ENCODE measurements at regions not wholly inside any gene's neighbourhood (a gene's known extent, or its start where the extent isn't known, plus 50 kb on each side); places are given as distances from the start of the nearest gene placed in this dataset.
"Not testable (repeated sequence)": the region's sequence is repeated elsewhere in the genome, so short reads cannot be mapped to it uniquely, and the experiment has no call there.

- intact Hi-C loops (cut with micrococcal nuclease), result no loop called here
Observed at GRCh38 chr12:72995616-72996015, 723.4 kb downstream of the TRHDE start.

GRCh38 chr12:73001806-73002205 is 729.6 kb downstream of the TRHDE start:
- H3K4me1 ChIP-seq (ENCODE audit: control insufficient read depth in 2 of 2, insufficient read depth in 2 of 2, low read length in 2 of 2); ATAC-seq (ENCODE audit: low read depth); CTCF ChIA-PET; H3K9ac ChIP-seq (ENCODE audit: low read length); H4K20me1 ChIP-seq (ENCODE audit: control insufficient read depth, insufficient read depth, low read length, poor library complexity, severe bottlenecking); H3K27me3 Mint-ChIP-seq; H3K9me3 ChIP-seq (ENCODE audit: control extremely low read depth in 1 of 3, control insufficient read depth in 2 of 3, insufficient read depth in 1 of 3, low read length in 2 of 3); H3K27ac Mint-ChIP-seq; H3K9me3 Mint-ChIP-seq (ENCODE audit: insufficient read depth); H3K4me3 ChIP-seq (ENCODE audit: control extremely low read depth in 1 of 5, extremely low read depth in 1 of 5, insufficient read depth in 1 of 5, low read depth in 2 of 5, low read length in 4 of 5); H3K4me1 Mint-ChIP-seq; H3K4me2 ChIP-seq (replicated peaks; ENCODE audit: low read depth, low read length, poor library complexity, severe bottlenecking); H3K4me3 Mint-ChIP-seq; POLR2A ChIA-PET; H2AFZ ChIP-seq (ENCODE audit: insufficient read depth, low read depth, low read length, poor library complexity, severe bottlenecking); H3K27ac ChIP-seq (ENCODE audit: low read length in 2 of 2); intact Hi-C loops (cut with micrococcal nuclease); H3K36me3 ChIP-seq (replicated peaks in 1 of 2; ENCODE audit: control extremely low read depth in 1 of 2, control insufficient read depth in 1 of 2, extremely low read depth in 1 of 2, insufficient read depth in 2 of 2, low read length in 1 of 2); DNase-seq; H3K79me2 ChIP-seq (ENCODE audit: control insufficient read depth, insufficient read depth, low read length); H3K27me3 ChIP-seq (replicated peaks in 1 of 4; ENCODE audit: control extremely low read depth in 1 of 4, control insufficient read depth in 3 of 4, insufficient read depth in 4 of 4, low read length in 3 of 4): not testable (repeated sequence)
- WGBS (ENCODE audit: insufficient coverage), result 67% methylated on average over 3 of the region's 3 CpGs

More at GRCh38 chr12:72995616-72996015, 723.4 kb downstream of the TRHDE start:
- no peak for DNase-seq
- no peaks in the 10 kb centered on the region for H3K4me1 Mint-ChIP-seq
- no peak for TF ChIP-seq EZH2 (IDR thresholded peaks at IDR 0.05; ENCODE audit: borderline replicate concordance, insufficient read depth, low read depth, low read length, poor library complexity, severe bottlenecking)
- no peak for TF ChIP-seq CTCF (IDR thresholded peaks at IDR 0.05)
- peaks cover 9% of the 10 kb centered on the region for H3K9me3 Mint-ChIP-seq (ENCODE audit: insufficient read depth)
- H3K27ac ChIP-seq (ENCODE audit: low read length in 2 of 2), result no peak overlapping the region
- no peak overlapping the region for H3K9ac ChIP-seq (ENCODE audit: low read length)
- no peaks in the 10 kb centered on the region for H4K20me1 ChIP-seq (ENCODE audit: control insufficient read depth, insufficient read depth, low read length, poor library complexity, severe bottlenecking)
- no peaks in the 10 kb centered on the region for H3K36me3 ChIP-seq (replicated peaks in 1 of 2; ENCODE audit: control extremely low read depth in 1 of 2, control insufficient read depth in 1 of 2, extremely low read depth in 1 of 2, insufficient read depth in 2 of 2, low read length in 1 of 2)
- H3K27me3 ChIP-seq (replicated peaks in 1 of 4; ENCODE audit: control extremely low read depth in 1 of 4, control insufficient read depth in 3 of 4, insufficient read depth in 4 of 4, low read length in 3 of 4), result no peaks in the 10 kb centered on the region
- H2AFZ ChIP-seq (ENCODE audit: insufficient read depth, low read depth, low read length, poor library complexity, severe bottlenecking), result no peak overlapping the region
- no peak overlapping the region for H3K4me3 ChIP-seq (ENCODE audit: control extremely low read depth in 1 of 5, extremely low read depth in 1 of 5, insufficient read depth in 1 of 5, low read depth in 2 of 5, low read length in 4 of 5)
- WGBS (ENCODE audit: insufficient coverage), result 100% methylated on average over 1 of the region's 5 CpGs
- POLR2A ChIA-PET, result no interaction called here
- no peak for ATAC-seq (ENCODE audit: low read depth)
- H3K4me2 ChIP-seq (replicated peaks; ENCODE audit: low read depth, low read length, poor library complexity, severe bottlenecking), result no peak overlapping the region
- CTCF ChIA-PET, result no interaction called here
- no peaks in the 10 kb centered on the region for H3K4me1 ChIP-seq (ENCODE audit: control insufficient read depth in 2 of 2, insufficient read depth in 2 of 2, low read length in 2 of 2)
- no peak overlapping the region for H3K27ac Mint-ChIP-seq
- peaks cover 0 to 1% (median 0%) of the 10 kb centered on the region in 3 donors for H3K9me3 ChIP-seq (ENCODE audit: control extremely low read depth in 1 of 3, control insufficient read depth in 2 of 3, insufficient read depth in 1 of 3, low read length in 2 of 3)
- H3K27me3 Mint-ChIP-seq, result no peaks in the 10 kb centered on the region
- no peaks in the 10 kb centered on the region for H3K79me2 ChIP-seq (ENCODE audit: control insufficient read depth, insufficient read depth, low read length)
- no peak overlapping the region for H3K4me3 Mint-ChIP-seq

- H3K9me3 Mint-ChIP-seq (ENCODE audit: insufficient read depth); H3K27me3 ChIP-seq (replicated peaks in 1 of 4; ENCODE audit: control extremely low read depth in 1 of 4, control insufficient read depth in 3 of 4, insufficient read depth in 4 of 4, low read length in 3 of 4); POLR2A ChIA-PET; H3K79me2 ChIP-seq (ENCODE audit: control insufficient read depth, insufficient read depth, low read length); H3K4me2 ChIP-seq (replicated peaks; ENCODE audit: low read depth, low read length, poor library complexity, severe bottlenecking); H3K4me1 ChIP-seq (ENCODE audit: control insufficient read depth in 2 of 2, insufficient read depth in 2 of 2, low read length in 2 of 2); H3K9me3 ChIP-seq (ENCODE audit: control extremely low read depth in 1 of 3, control insufficient read depth in 2 of 3, insufficient read depth in 1 of 3, low read length in 2 of 3); DNase-seq; H3K4me3 ChIP-seq (ENCODE audit: control extremely low read depth in 1 of 5, extremely low read depth in 1 of 5, insufficient read depth in 1 of 5, low read depth in 2 of 5, low read length in 4 of 5); CTCF ChIA-PET; H3K27ac Mint-ChIP-seq; H3K36me3 ChIP-seq (replicated peaks in 1 of 2; ENCODE audit: control extremely low read depth in 1 of 2, control insufficient read depth in 1 of 2, extremely low read depth in 1 of 2, insufficient read depth in 2 of 2, low read length in 1 of 2); ATAC-seq (ENCODE audit: low read depth); H2AFZ ChIP-seq (ENCODE audit: insufficient read depth, low read depth, low read length, poor library complexity, severe bottlenecking); H4K20me1 ChIP-seq (ENCODE audit: control insufficient read depth, insufficient read depth, low read length, poor library complexity, severe bottlenecking); H3K9ac ChIP-seq (ENCODE audit: low read length); H3K4me1 Mint-ChIP-seq; H3K27me3 Mint-ChIP-seq; intact Hi-C loops (cut with micrococcal nuclease); H3K27ac ChIP-seq (ENCODE audit: low read length in 2 of 2); H3K4me3 Mint-ChIP-seq: not testable (repeated sequence)
- WGBS (ENCODE audit: insufficient coverage), result 93% methylated on average over 1 of the region's 1 CpG
Observed at GRCh38 chr12:73002504-73002903, 730.3 kb downstream of the TRHDE start.

All from B cell (primary cell).